ENCODE measurements at regions not wholly inside any gene's neighbourhood (a gene's known extent, or its start where the extent isn't known, plus 50 kb on each side); places are given as distances from the start of the nearest gene placed in this dataset.

- no peak overlapping the region for H3K4me3 ChIP-seq
- no peaks in the 10 kb centered on the region for H3K36me3 ChIP-seq (replicated peaks; ENCODE audit: insufficient read depth, low read depth)
- H2AFZ ChIP-seq = no peak overlapping the region
- H4K20me1 ChIP-seq (ENCODE audit: insufficient read depth, poor library complexity, severe bottlenecking) = no peaks in the 10 kb centered on the region
- TF ChIP-seq EZH2phosphoT487 (IDR thresholded peaks at IDR 0.05; ENCODE audit: low read depth, severe bottlenecking, unreplicated experiment) (no peak), EZH2 (IDR thresholded peaks at IDR 0.05; ENCODE audit: borderline replicate concordance) (no peak)
- TF ChIP-seq, protein P1, sequence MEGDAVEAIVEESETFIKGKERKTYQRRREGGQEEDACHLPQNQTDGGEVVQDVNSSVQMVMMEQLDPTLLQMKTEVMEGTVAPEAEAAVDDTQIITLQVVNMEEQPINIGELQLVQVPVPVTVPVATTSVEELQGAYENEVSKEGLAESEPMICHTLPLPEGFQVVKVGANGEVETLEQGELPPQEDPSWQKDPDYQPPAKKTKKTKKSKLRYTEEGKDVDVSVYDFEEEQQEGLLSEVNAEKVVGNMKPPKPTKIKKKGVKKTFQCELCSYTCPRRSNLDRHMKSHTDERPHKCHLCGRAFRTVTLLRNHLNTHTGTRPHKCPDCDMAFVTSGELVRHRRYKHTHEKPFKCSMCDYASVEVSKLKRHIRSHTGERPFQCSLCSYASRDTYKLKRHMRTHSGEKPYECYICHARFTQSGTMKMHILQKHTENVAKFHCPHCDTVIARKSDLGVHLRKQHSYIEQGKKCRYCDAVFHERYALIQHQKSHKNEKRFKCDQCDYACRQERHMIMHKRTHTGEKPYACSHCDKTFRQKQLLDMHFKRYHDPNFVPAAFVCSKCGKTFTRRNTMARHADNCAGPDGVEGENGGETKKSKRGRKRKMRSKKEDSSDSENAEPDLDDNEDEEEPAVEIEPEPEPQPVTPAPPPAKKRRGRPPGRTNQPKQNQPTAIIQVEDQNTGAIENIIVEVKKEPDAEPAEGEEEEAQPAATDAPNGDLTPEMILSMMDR (IDR thresholded peaks at IDR 0.05; ENCODE audit: poor library complexity) = no peak
- no peak overlapping the region for H3K27ac ChIP-seq
- no peaks in the 10 kb centered on the region for H3K9me3 ChIP-seq (ENCODE audit: low read depth)
- no peaks in the 10 kb centered on the region for H3K27me3 ChIP-seq
- no peaks in the 10 kb centered on the region for H3K79me2 ChIP-seq
- H3K9me2 ChIP-seq (replicated peaks; ENCODE audit: insufficient read depth) = peaks cover 3% of the 10 kb centered on the region
- H3K4me1 ChIP-seq (ENCODE audit: insufficient read depth) = no peaks in the 10 kb centered on the region
- no peak overlapping the region for H3K4me2 ChIP-seq
- DNase-seq (ENCODE audit: low spot score) = no peak
- 75% methylated on average over 4 of the region's 4 CpGs for WGBS (ENCODE audit: low lambda C conversion rate, missing lambda C conversion rate)
Observed at GRCh38 chr10:63801166-63801565, 280.0 kb downstream of the REEP3 start.

- no peaks in the 10 kb centered on the region for H3K4me1 ChIP-seq (ENCODE audit: insufficient read depth)
- no peak for DNase-seq (ENCODE audit: low spot score)
- 45% methylated on average over 2 of the region's 2 CpGs for WGBS (ENCODE audit: low lambda C conversion rate, missing lambda C conversion rate)
- no peaks in the 10 kb centered on the region for H3K36me3 ChIP-seq (replicated peaks; ENCODE audit: insufficient read depth, low read depth)
- no peaks in the 10 kb centered on the region for H3K27me3 ChIP-seq
- H4K20me1 ChIP-seq (ENCODE audit: insufficient read depth, poor library complexity, severe bottlenecking) = no peaks in the 10 kb centered on the region
- TF ChIP-seq EZH2 (IDR thresholded peaks at IDR 0.05; ENCODE audit: borderline replicate concordance) (no peak), EZH2phosphoT487 (IDR thresholded peaks at IDR 0.05; ENCODE audit: low read depth, severe bottlenecking, unreplicated experiment) (no peak)
- TF ChIP-seq, protein P1 (IDR thresholded peaks at IDR 0.05; ENCODE audit: poor library complexity) = no peak
- H3K4me2 ChIP-seq = no peak overlapping the region
- H3K27ac ChIP-seq = no peak overlapping the region
- H3K9me3 ChIP-seq (ENCODE audit: low read depth) = no peaks in the 10 kb centered on the region
- no peak overlapping the region for H2AFZ ChIP-seq
- no peak overlapping the region for H3K4me3 ChIP-seq
- peaks cover 3% of the 10 kb centered on the region for H3K9me2 ChIP-seq (replicated peaks; ENCODE audit: insufficient read depth)
- H3K79me2 ChIP-seq = no peaks in the 10 kb centered on the region
Observed at GRCh38 chr10:63806330-63806729, 285.1 kb downstream of the REEP3 start.

GRCh38 chr10:63812501-63812900 lies 291.3 kb downstream of the REEP3 start:
- no peak for TF ChIP-seq EZH2 (IDR thresholded peaks at IDR 0.05; ENCODE audit: borderline replicate concordance)

DNA sequence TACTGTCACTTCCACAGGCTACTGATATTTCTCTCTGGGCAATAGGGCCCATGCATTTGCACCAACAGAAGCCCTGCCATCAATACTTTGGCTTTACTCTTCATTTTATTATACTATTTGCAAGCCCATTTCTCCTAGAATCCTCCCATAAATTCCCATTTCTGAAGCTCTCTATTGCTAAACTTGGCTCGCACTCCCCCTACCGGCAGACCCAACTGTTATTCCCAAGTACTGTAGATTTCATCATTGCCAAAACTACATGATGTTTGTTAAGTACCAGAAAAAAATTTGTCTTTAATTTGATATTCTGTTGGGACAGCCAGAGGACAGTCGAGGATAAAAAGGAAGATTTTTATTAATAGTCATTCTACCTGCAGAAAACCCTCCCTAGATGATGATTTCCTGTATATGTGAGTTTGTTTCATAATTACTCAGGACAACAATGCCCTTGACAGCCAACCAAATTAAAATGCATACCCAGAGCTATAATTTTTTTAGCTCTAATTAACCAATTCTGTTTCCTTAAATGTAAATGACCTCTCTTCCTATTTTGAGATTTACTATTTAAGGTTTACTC lies 298.6 kb downstream of the REEP3 start:
- Histone ChIP-seq H3K79me2 (no peaks in the 10 kb centered on the region), H3K4me2 (no peak overlapping the region), H3K9me3 (ENCODE audit: low read depth) (no peaks in the 10 kb centered on the region), H3K27ac (no peak overlapping the region), H2AFZ (no peak overlapping the region), H3K27me3 (no peaks in the 10 kb centered on the region), H4K20me1 (ENCODE audit: insufficient read depth, poor library complexity, severe bottlenecking) (no peaks in the 10 kb centered on the region), H3K4me3 (no peak overlapping the region), H3K4me1 (ENCODE audit: insufficient read depth) (no peaks in the 10 kb centered on the region), H3K36me3 (replicated peaks; ENCODE audit: insufficient read depth, low read depth) (no peaks in the 10 kb centered on the region), H3K9me2 (replicated peaks; ENCODE audit: insufficient read depth) (no peaks in the 10 kb centered on the region)
- TF ChIP-seq, protein P1 (IDR thresholded peaks at IDR 0.05; ENCODE audit: poor library complexity) = peak; percentile 72
- TF ChIP-seq EZH2phosphoT487 (IDR thresholded peaks at IDR 0.05; ENCODE audit: low read depth, severe bottlenecking, unreplicated experiment) = no peak
- DNase-seq (ENCODE audit: low spot score) = peak; percentile 86
- WGBS (ENCODE audit: low lambda C conversion rate, missing lambda C conversion rate) = 5% methylated on average over 3 of the region's 3 CpGs

More at GRCh38 chr10:63812501-63812900, 291.3 kb downstream of the REEP3 start:
- Histone ChIP-seq H3K79me2 (no peaks in the 10 kb centered on the region), H4K20me1 (ENCODE audit: insufficient read depth, poor library complexity, severe bottlenecking) (no peaks in the 10 kb centered on the region), H3K27me3 (no peaks in the 10 kb centered on the region), H3K9me3 (ENCODE audit: low read depth) (no peaks in the 10 kb centered on the region), H3K4me2 (no peak overlapping the region), H3K9me2 (replicated peaks; ENCODE audit: insufficient read depth) (no peaks in the 10 kb centered on the region), H3K36me3 (replicated peaks; ENCODE audit: insufficient read depth, low read depth) (no peaks in the 10 kb centered on the region), H3K4me3 (no peak overlapping the region), H3K4me1 (ENCODE audit: insufficient read depth) (no peaks in the 10 kb centered on the region), H2AFZ (no peak overlapping the region), H3K27ac (no peak overlapping the region)
- WGBS (ENCODE audit: low lambda C conversion rate, missing lambda C conversion rate) = no CpG with 5 or more reads among the region's 2 CpGs
- no peak for DNase-seq (ENCODE audit: low spot score)

Data from hepatocyte (in vitro differentiated cells).